T-helper 2 cell treated with Interferon-gamma antibody and Interleukin-4, amounts not matched to agents 5 μg/mL and 100 μg/mL, for 36 hours (primary cell): ENCODE measurements at regions not wholly inside any gene's neighbourhood (a gene's known extent, or its start where the extent isn't known, plus 50 kb on each side); places are given as distances from the start of the nearest gene placed in this dataset.

Experiments
- DNase-seq: peaks from one replicate; pipeline ENCODE4 v3.0.0; 2021; ENCODE audit warnings: low spot score
- H3K27ac Mint-ChIP-seq: one replicate; pipeline ENCODE4 v1.8.0; 2021; ENCODE audit warnings: mild to moderate bottlenecking, mixed read lengths
- H3K27me3 Mint-ChIP-seq: one replicate; pipeline ENCODE4 v1.8.0; 2021; ENCODE audit warnings: low read depth, mixed read lengths
- H3K36me3 Mint-ChIP-seq: one replicate; pipeline ENCODE4 v1.8.0; 2021; ENCODE audit warnings: low read depth, mixed read lengths
- H3K4me1 Mint-ChIP-seq: one replicate; pipeline ENCODE4 v1.8.0; 2021; ENCODE audit warnings: low read depth, mixed read lengths
- H3K4me3 Mint-ChIP-seq: one replicate; pipeline ENCODE4 v1.8.0; 2022; ENCODE audit warnings: mild to moderate bottlenecking, moderate library complexity, mixed read lengths
- H3K9me3 Mint-ChIP-seq: one replicate; pipeline ENCODE4 v1.8.0; 2021; ENCODE audit warnings: mixed read lengths

- no peaks in the 10 kb centered on the region for H3K36me3 Mint-ChIP-seq
- no peaks in the 10 kb centered on the region for H3K4me1 Mint-ChIP-seq
- no peak for DNase-seq
- no peak overlapping the region for H3K4me3 Mint-ChIP-seq
- H3K9me3 Mint-ChIP-seq = no peaks in the 10 kb centered on the region
- no peak overlapping the region for H3K27ac Mint-ChIP-seq
- no peaks in the 10 kb centered on the region for H3K27me3 Mint-ChIP-seq
Measured at GRCh38 chr18:73891572-73892421, 255.8 kb downstream of the FBXO15 start.

- no peak overlapping the region for H3K27ac Mint-ChIP-seq
- DNase-seq = no peak
- no peaks in the 10 kb centered on the region for H3K27me3 Mint-ChIP-seq
- no peaks in the 10 kb centered on the region for H3K36me3 Mint-ChIP-seq
- no peaks in the 10 kb centered on the region for H3K9me3 Mint-ChIP-seq
- H3K4me3 Mint-ChIP-seq = no peak overlapping the region
- no peaks in the 10 kb centered on the region for H3K4me1 Mint-ChIP-seq
Measured at GRCh38 chr18:73888565-73888964, 259.1 kb downstream of the FBXO15 start.

- Mint-ChIP-seq H3K27me3 (no peaks in the 10 kb centered on the region), H3K9me3 (no peaks in the 10 kb centered on the region), H3K36me3 (no peaks in the 10 kb centered on the region), H3K4me3 (no peak overlapping the region), H3K27ac (no peak overlapping the region), H3K4me1 (no peaks in the 10 kb centered on the region)
- DNase-seq = no peak
Measured at GRCh38 chr18:73887801-73888200, 259.8 kb downstream of the FBXO15 start.

GRCh38 chr18:73884868-73885267, 262.8 kb downstream of the FBXO15 start:
- no peak for DNase-seq
- no peaks in the 10 kb centered on the region for H3K36me3 Mint-ChIP-seq
- no peaks in the 10 kb centered on the region for H3K9me3 Mint-ChIP-seq
- no peak overlapping the region for H3K27ac Mint-ChIP-seq
- no peak overlapping the region for H3K4me3 Mint-ChIP-seq
- H3K4me1 Mint-ChIP-seq = peaks cover 5% of the 10 kb centered on the region
- H3K27me3 Mint-ChIP-seq = no peaks in the 10 kb centered on the region

GRCh38 chr18:73881396-73881917, 266.2 kb downstream of the FBXO15 start:
- Mint-ChIP-seq H3K4me1 (peaks cover 5% of the 10 kb centered on the region), H3K4me3 (no peak overlapping the region), H3K27me3 (no peaks in the 10 kb centered on the region), H3K36me3 (no peaks in the 10 kb centered on the region), H3K27ac (no peak overlapping the region), H3K9me3 (no peaks in the 10 kb centered on the region)
- DNase-seq = no peak

GRCh38 chr18:73880387-73880786, 267.2 kb downstream of the FBXO15 start:
- no peaks in the 10 kb centered on the region for H3K36me3 Mint-ChIP-seq
- H3K27ac Mint-ChIP-seq = no peak overlapping the region
- no peak overlapping the region for H3K4me3 Mint-ChIP-seq
- DNase-seq = no peak
- no peaks in the 10 kb centered on the region for H3K27me3 Mint-ChIP-seq
- peaks cover 5% of the 10 kb centered on the region for H3K4me1 Mint-ChIP-seq
- no peaks in the 10 kb centered on the region for H3K9me3 Mint-ChIP-seq

GRCh38 chr18:73879766-73880165, 267.9 kb downstream of the FBXO15 start:
- no peak overlapping the region for H3K27ac Mint-ChIP-seq
- H3K36me3 Mint-ChIP-seq = no peaks in the 10 kb centered on the region
- H3K4me1 Mint-ChIP-seq = peaks cover 5% of the 10 kb centered on the region
- no peak for DNase-seq
- no peak overlapping the region for H3K4me3 Mint-ChIP-seq
- H3K27me3 Mint-ChIP-seq = no peaks in the 10 kb centered on the region
- no peaks in the 10 kb centered on the region for H3K9me3 Mint-ChIP-seq

GRCh38 chr18:73879328-73879727, 268.3 kb downstream of the FBXO15 start:
- no peaks in the 10 kb centered on the region for H3K27me3 Mint-ChIP-seq
- DNase-seq = no peak
- no peaks in the 10 kb centered on the region for H3K9me3 Mint-ChIP-seq
- H3K4me3 Mint-ChIP-seq = no peak overlapping the region
- no peak overlapping the region for H3K27ac Mint-ChIP-seq
- H3K36me3 Mint-ChIP-seq = no peaks in the 10 kb centered on the region
- peaks cover 5% of the 10 kb centered on the region for H3K4me1 Mint-ChIP-seq

- H3K36me3 Mint-ChIP-seq = no peaks in the 10 kb centered on the region
- H3K4me1 Mint-ChIP-seq = no peaks in the 10 kb centered on the region
- no peak for DNase-seq
- H3K9me3 Mint-ChIP-seq = no peaks in the 10 kb centered on the region
- H3K27me3 Mint-ChIP-seq = no peaks in the 10 kb centered on the region
- no peak overlapping the region for H3K4me3 Mint-ChIP-seq
- no peak overlapping the region for H3K27ac Mint-ChIP-seq
Measured at GRCh38 chr18:73869182-73869581, 278.5 kb downstream of the FBXO15 start.

GRCh38 chr18:73861771-73862170, 285.9 kb downstream of the FBXO15 start:
- Mint-ChIP-seq H3K36me3 (no peaks in the 10 kb centered on the region), H3K27ac (no peak overlapping the region), H3K9me3 (no peaks in the 10 kb centered on the region), H3K4me3 (no peak overlapping the region), H3K27me3 (no peaks in the 10 kb centered on the region), H3K4me1 (peaks cover 7% of the 10 kb centered on the region)
- no peak for DNase-seq

- no peaks in the 10 kb centered on the region for H3K27me3 Mint-ChIP-seq
- no peaks in the 10 kb centered on the region for H3K9me3 Mint-ChIP-seq
- no peak overlapping the region for H3K4me3 Mint-ChIP-seq
- no peak for DNase-seq
- H3K27ac Mint-ChIP-seq = no peak overlapping the region
- H3K36me3 Mint-ChIP-seq = no peaks in the 10 kb centered on the region
- peaks cover 7% of the 10 kb centered on the region for H3K4me1 Mint-ChIP-seq
Measured at GRCh38 chr18:73859837-73860397, 287.7 kb downstream of the FBXO15 start.

GRCh38 chr18:73852789-73853549, 294.7 kb downstream of the FBXO15 start:
- Mint-ChIP-seq H3K27ac (no peak overlapping the region), H3K36me3 (no peaks in the 10 kb centered on the region), H3K4me3 (no peak overlapping the region), H3K4me1 (no peaks in the 10 kb centered on the region), H3K9me3 (no peaks in the 10 kb centered on the region), H3K27me3 (no peaks in the 10 kb centered on the region)
- DNase-seq = no peak

GRCh38 chr18:73850782-73851181, 296.9 kb downstream of the FBXO15 start:
- DNase-seq = no peak
- H3K4me1 Mint-ChIP-seq = no peaks in the 10 kb centered on the region
- H3K4me3 Mint-ChIP-seq = no peak overlapping the region
- no peaks in the 10 kb centered on the region for H3K36me3 Mint-ChIP-seq
- no peak overlapping the region for H3K27ac Mint-ChIP-seq
- no peaks in the 10 kb centered on the region for H3K27me3 Mint-ChIP-seq
- H3K9me3 Mint-ChIP-seq = no peaks in the 10 kb centered on the region

- Mint-ChIP-seq H3K9me3 (no peaks in the 10 kb centered on the region), H3K27ac (no peak overlapping the region), H3K36me3 (no peaks in the 10 kb centered on the region), H3K4me1 (no peaks in the 10 kb centered on the region), H3K4me3 (no peak overlapping the region), H3K27me3 (no peaks in the 10 kb centered on the region)
- no peak for DNase-seq
Measured at GRCh38 chr18:73848656-73849055, 299.0 kb downstream of the FBXO15 start.
